NCI-H1092 (cell line): ENCODE measurements at regions not wholly inside any gene's neighbourhood (a gene's known extent, or its start where the extent isn't known, plus 50 kb on each side); places are given as distances from the start of the nearest gene placed in this dataset.
"Not testable (repeated sequence)": the region's sequence is repeated elsewhere in the genome, so short reads cannot be mapped to it uniquely, and the experiment has no call there.

ENCODE experiments used
- DNase-seq: peaks from one replicate; lab custom pipeline; 2025; lab: John Stamatoyannopoulos, UW

GRCh38 chr14:88929656-88930436 is 105.4 kb downstream of the TTC8 start:
- no peak for DNase-seq

GRCh38 chr14:88931321-88932110 is 107.1 kb downstream of the TTC8 start:
- no peak for DNase-seq

GRCh38 chr14:88933191-88933590 is 108.7 kb downstream of the TTC8 start:
- DNase-seq = peak; percentile 14

GRCh38 chr14:88934351-88934806 is 109.9 kb downstream of the TTC8 start:
- no peak for DNase-seq

GRCh38 chr14:88935083-88935482 is 110.6 kb downstream of the TTC8 start:
- no peak for DNase-seq

- DNase-seq = no peak
These were observed 113.3 kb downstream of the TTC8 start for GRCh38 chr14:88937706-88938105.

GRCh38 chr14:88940671-88941070 is 116.2 kb downstream of the TTC8 start:
- DNase-seq = no peak

GRCh38 chr14:88941414-88941813 is 117.0 kb downstream of the TTC8 start:
- no peak for DNase-seq

GRCh38 chr14:88947646-88948598 is 123.5 kb downstream of the TTC8 start:
- no peak for DNase-seq

- no peak for DNase-seq
These were observed 125.6 kb downstream of the TTC8 start for GRCh38 chr14:88950069-88950468.

- no peak for DNase-seq
These were observed 126.9 kb downstream of the TTC8 start for GRCh38 chr14:88951370-88951769.

- DNase-seq = no peak
These were observed 128.4 kb downstream of the TTC8 start for GRCh38 chr14:88952901-88953300.

GRCh38 chr14:88955455-88955854 is 131.0 kb downstream of the TTC8 start:
- peak; percentile 4 for DNase-seq

- DNase-seq = no peak
These were observed 136.0 kb downstream of the TTC8 start for GRCh38 chr14:88960496-88960895.

GRCh38 chr14:88961214-88961613 is 136.8 kb downstream of the TTC8 start:
- DNase-seq = no peak

- DNase-seq = no peak
These were observed 137.9 kb downstream of the TTC8 start for GRCh38 chr14:88962356-88962755.

GRCh38 chr14:88967299-88967698 is 142.8 kb downstream of the TTC8 start:
- no peak for DNase-seq

GRCh38 chr14:88975043-88975830 is 150.8 kb downstream of the TTC8 start:
- DNase-seq = no peak

- DNase-seq = no peak
These were observed 151.5 kb downstream of the TTC8 start for GRCh38 chr14:88975926-88976325.

GRCh38 chr14:88980907-88981306 is 156.5 kb downstream of the TTC8 start:
- DNase-seq = not testable (repeated sequence)

- no peak for DNase-seq
These were observed 157.5 kb downstream of the TTC8 start for GRCh38 chr14:88981948-88982347.
